Left kidney (tissue), 1 donor: ENCODE measurements at regions not wholly inside any gene's neighbourhood (a gene's known extent, or its start where the extent isn't known, plus 50 kb on each side); places are given as distances from the start of the nearest gene placed in this dataset.
"Not testable (repeated sequence)": the region's sequence is repeated elsewhere in the genome, so short reads cannot be mapped to it uniquely, and the experiment has no call there.

ENCODE experiments used
- DNase-seq: peaks from one replicate; pipeline ENCODE4 v3.0.0-alpha.2; 2013

GRCh38 chr2:142757111-142757510 is 120.4 kb upstream of the KYNU start:
- DNase-seq, result no peak

- DNase-seq, result no peak
Observed at GRCh38 chr2:142756430-142756829, 121.0 kb upstream of the KYNU start.

GRCh38 chr2:142755191-142755590 is 122.3 kb upstream of the KYNU start:
- no peak for DNase-seq

- no peak for DNase-seq
Observed at GRCh38 chr2:142754182-142754581, 123.3 kb upstream of the KYNU start.

- DNase-seq, result no peak
Observed at GRCh38 chr2:142750858-142751257, 126.6 kb upstream of the KYNU start.

- DNase-seq, result no peak
Observed at GRCh38 chr2:142748559-142749099, 128.8 kb upstream of the KYNU start.

GRCh38 chr2:142745691-142746090 is 131.8 kb upstream of the KYNU start:
- no peak for DNase-seq

- DNase-seq, result no peak
Observed at GRCh38 chr2:142742371-142743214, 134.9 kb upstream of the KYNU start.

GRCh38 chr2:142741764-142742269 is 135.6 kb upstream of the KYNU start:
- no peak for DNase-seq

GRCh38 chr2:142734770-142735169 is 142.7 kb upstream of the KYNU start:
- DNase-seq, result no peak

- no peak for DNase-seq
Observed at GRCh38 chr2:142734231-142734630, 143.2 kb upstream of the KYNU start.

- not testable (repeated sequence) for DNase-seq
Observed at GRCh38 chr2:142729814-142730213, 147.7 kb upstream of the KYNU start.

- not testable (repeated sequence) for DNase-seq
Observed at GRCh38 chr2:142727821-142728478, 149.5 kb upstream of the KYNU start.

GRCh38 chr2:142725386-142725785 is 152.1 kb upstream of the KYNU start:
- DNase-seq, result no peak

- DNase-seq, result no peak
Observed at GRCh38 chr2:142724713-142725349, 152.6 kb upstream of the KYNU start.

- no peak for DNase-seq
Observed at GRCh38 chr2:142724186-142724585, 153.3 kb upstream of the KYNU start.

GRCh38 chr2:142723236-142723635 is 154.2 kb upstream of the KYNU start:
- DNase-seq, result no peak

GRCh38 chr2:142722569-142722968 is 154.9 kb upstream of the KYNU start:
- DNase-seq, result no peak

GRCh38 chr2:142722086-142722485 is 155.4 kb upstream of the KYNU start:
- no peak for DNase-seq

- no peak for DNase-seq
Observed at GRCh38 chr2:142721015-142721414, 156.4 kb upstream of the KYNU start.

GRCh38 chr2:142718576-142719155 is 158.8 kb upstream of the KYNU start:
- no peak for DNase-seq
